ENCODE measurements at regions not wholly inside any gene's neighbourhood (a gene's known extent, or its start where the extent isn't known, plus 50 kb on each side); places are given as distances from the start of the nearest gene placed in this dataset.

GRCh38 chr2:158905341-158905740 is 63.1 kb upstream of the TANC1 start:
- Histone ChIP-seq H3K27me3 (replicated peaks in 1 of 4; ENCODE audit: control extremely low read depth in 1 of 4, control insufficient read depth in 3 of 4, insufficient read depth in 4 of 4, low read length in 3 of 4) (no peaks in the 10 kb centered on the region), H4K20me1 (ENCODE audit: control insufficient read depth, insufficient read depth, low read length, poor library complexity, severe bottlenecking) (no peaks in the 10 kb centered on the region), H3K27ac (ENCODE audit: low read length in 2 of 2) (no peak overlapping the region), H3K9ac (ENCODE audit: low read length) (no peak overlapping the region), H3K4me2 (replicated peaks; ENCODE audit: low read depth, low read length, poor library complexity, severe bottlenecking) (no peak overlapping the region), H3K36me3 (replicated peaks in 1 of 2; ENCODE audit: control extremely low read depth in 1 of 2, control insufficient read depth in 1 of 2, extremely low read depth in 1 of 2, insufficient read depth in 2 of 2, low read length in 1 of 2) (no peaks in the 10 kb centered on the region), H3K79me2 (ENCODE audit: control insufficient read depth, insufficient read depth, low read length) (no peaks in the 10 kb centered on the region), H2AFZ (ENCODE audit: insufficient read depth, low read depth, low read length, poor library complexity, severe bottlenecking) (no peak overlapping the region), H3K4me3 (ENCODE audit: control extremely low read depth in 1 of 5, extremely low read depth in 1 of 5, insufficient read depth in 1 of 5, low read depth in 2 of 5, low read length in 4 of 5) (no peak overlapping the region), H3K4me1 (ENCODE audit: control insufficient read depth in 2 of 2, insufficient read depth in 2 of 2, low read length in 2 of 2) (no peaks in the 10 kb centered on the region), H3K9me3 (ENCODE audit: control extremely low read depth in 1 of 3, control insufficient read depth in 2 of 3, insufficient read depth in 1 of 3, low read length in 2 of 3) (no peaks in the 10 kb centered on the region)
- CTCF ChIA-PET, result no interaction called here
- POLR2A ChIA-PET, result no interaction called here
- Mint-ChIP-seq H3K4me3 (no peak overlapping the region), H3K9me3 (ENCODE audit: insufficient read depth) (no peaks in the 10 kb centered on the region), H3K27ac (no peak overlapping the region), H3K27me3 (peaks cover 3% of the 10 kb centered on the region), H3K4me1 (no peaks in the 10 kb centered on the region)
- DNase-seq, result no peak
- no peak for TF ChIP-seq EZH2 (IDR thresholded peaks at IDR 0.05; ENCODE audit: borderline replicate concordance, insufficient read depth, low read depth, low read length, poor library complexity, severe bottlenecking)
- TF ChIP-seq CTCF (IDR thresholded peaks at IDR 0.05), result no peak
- WGBS (ENCODE audit: insufficient coverage), result no CpG with 5 or more reads among the region's 3 CpGs
- no peak for ATAC-seq (ENCODE audit: low read depth)
- intact Hi-C loops (cut with micrococcal nuclease), result no loop called here

- H3K27me3 Mint-ChIP-seq, result peaks cover 3% of the 10 kb centered on the region
- Histone ChIP-seq H3K4me3 (ENCODE audit: control extremely low read depth in 1 of 5, extremely low read depth in 1 of 5, insufficient read depth in 1 of 5, low read depth in 2 of 5, low read length in 4 of 5) (no peak overlapping the region), H2AFZ (ENCODE audit: insufficient read depth, low read depth, low read length, poor library complexity, severe bottlenecking) (no peak overlapping the region), H3K79me2 (ENCODE audit: control insufficient read depth, insufficient read depth, low read length) (no peaks in the 10 kb centered on the region), H3K27ac (ENCODE audit: low read length in 2 of 2) (no peak overlapping the region), H3K4me2 (replicated peaks; ENCODE audit: low read depth, low read length, poor library complexity, severe bottlenecking) (no peak overlapping the region), H3K9ac (ENCODE audit: low read length) (no peak overlapping the region), H3K27me3 (replicated peaks in 1 of 4; ENCODE audit: control extremely low read depth in 1 of 4, control insufficient read depth in 3 of 4, insufficient read depth in 4 of 4, low read length in 3 of 4) (no peaks in the 10 kb centered on the region), H3K4me1 (ENCODE audit: control insufficient read depth in 2 of 2, insufficient read depth in 2 of 2, low read length in 2 of 2) (no peaks in the 10 kb centered on the region), H3K9me3 (ENCODE audit: control extremely low read depth in 1 of 3, control insufficient read depth in 2 of 3, insufficient read depth in 1 of 3, low read length in 2 of 3) (no peaks in the 10 kb centered on the region), H3K36me3 (replicated peaks in 1 of 2; ENCODE audit: control extremely low read depth in 1 of 2, control insufficient read depth in 1 of 2, extremely low read depth in 1 of 2, insufficient read depth in 2 of 2, low read length in 1 of 2) (no peaks in the 10 kb centered on the region), H4K20me1 (ENCODE audit: control insufficient read depth, insufficient read depth, low read length, poor library complexity, severe bottlenecking) (no peaks in the 10 kb centered on the region)
- H3K9me3 Mint-ChIP-seq (ENCODE audit: insufficient read depth), result no peaks in the 10 kb centered on the region
- H3K4me3 Mint-ChIP-seq, result no peak overlapping the region
- ChIA-PET POLR2A (no interaction called here), CTCF (no interaction called here)
- DNase-seq (no peak), ATAC-seq (ENCODE audit: low read depth) (no peak)
- no peaks in the 10 kb centered on the region for H3K4me1 Mint-ChIP-seq
- 97% methylated on average over 4 of the region's 4 CpGs for WGBS (ENCODE audit: insufficient coverage)
- intact Hi-C loops (cut with micrococcal nuclease), result no loop called here
- no peak for TF ChIP-seq CTCF (IDR thresholded peaks at IDR 0.05)
- no peak for TF ChIP-seq EZH2 (IDR thresholded peaks at IDR 0.05; ENCODE audit: borderline replicate concordance, insufficient read depth, low read depth, low read length, poor library complexity, severe bottlenecking)
- no peak overlapping the region for H3K27ac Mint-ChIP-seq
Measured at GRCh38 chr2:158905784-158906183, 62.7 kb upstream of the TANC1 start.

All from B cell (primary cell).